ENCODE measurements at regions not wholly inside any gene's neighbourhood (a gene's known extent, or its start where the extent isn't known, plus 50 kb on each side); places are given as distances from the start of the nearest gene placed in this dataset.

DNA sequence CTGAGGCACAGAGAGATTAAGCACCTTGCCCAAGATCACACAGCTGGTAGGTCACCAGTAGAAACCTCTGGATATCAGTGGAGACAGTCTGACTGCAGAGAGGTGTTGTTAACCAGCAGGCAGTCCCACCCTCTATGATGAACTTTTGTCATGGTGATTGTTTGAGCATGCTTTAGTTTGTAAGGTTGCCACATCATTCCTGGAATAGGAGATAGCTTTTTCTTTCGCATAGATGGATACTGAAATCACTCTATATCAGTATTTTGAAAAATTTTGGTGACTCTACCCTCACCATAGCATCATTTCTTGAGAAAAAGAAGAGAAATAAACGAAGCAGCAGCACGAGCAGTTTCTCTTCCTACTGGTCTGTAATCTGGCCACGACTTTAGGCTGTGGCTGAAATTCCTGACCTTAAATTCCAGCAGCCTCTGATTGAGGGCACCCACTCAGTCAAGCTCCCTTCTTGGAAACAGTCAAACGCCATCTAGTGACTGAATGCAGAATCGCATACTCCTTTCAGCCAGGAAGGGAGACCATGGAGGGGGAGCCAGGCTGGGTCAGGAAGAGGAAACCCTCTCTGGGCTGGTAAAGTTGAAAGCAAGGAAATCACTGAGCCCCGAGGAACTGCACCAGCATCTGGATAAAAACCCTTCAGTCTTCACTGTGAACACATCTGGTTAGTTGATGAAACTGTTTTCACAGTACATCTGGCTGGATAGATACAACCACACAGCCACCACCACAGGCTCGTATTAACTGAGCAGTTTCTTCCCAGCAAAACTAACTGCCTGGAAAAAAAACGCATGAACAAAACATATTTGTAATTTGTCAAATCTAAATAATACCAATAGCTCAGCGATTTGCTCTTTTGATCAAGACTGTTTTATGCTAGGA, 108.5 kb upstream of the XYLT1 start:
- Histone ChIP-seq H3K9ac (ENCODE audit: low read depth, low read length) (no peak overlapping the region), H3K27ac (ENCODE audit: low read depth, low read length) (peak overlapping the region; percentile 49; the same call in 1 of the 2 replicates), H3K4me1 (ENCODE audit: insufficient read depth, low read length) (peaks cover 6% of the 10 kb centered on the region), H3K9me3 (ENCODE audit: insufficient read depth, low read depth, low read length) (peaks cover 8% of the 10 kb centered on the region), H3K27me3 (ENCODE audit: insufficient read depth, low read length) (no peaks in the 10 kb centered on the region), H3K4me3 (ENCODE audit: low read length) (no peak overlapping the region), H3K36me3 (ENCODE audit: insufficient read depth, low read length) (no peaks in the 10 kb centered on the region)
- 35% methylated on average over 9 of the region's 10 CpGs for WGBS

- no peak overlapping the region for H3K4me3 ChIP-seq (ENCODE audit: low read length)
- peaks cover 9% of the 10 kb centered on the region for H3K4me1 ChIP-seq (ENCODE audit: insufficient read depth, low read length)
- WGBS = 87% methylated on average over 3 of the region's 3 CpGs
- no peaks in the 10 kb centered on the region for H3K36me3 ChIP-seq (ENCODE audit: insufficient read depth, low read length)
- H3K9ac ChIP-seq (ENCODE audit: low read depth, low read length) = no peak overlapping the region
- no peaks in the 10 kb centered on the region for H3K9me3 ChIP-seq (ENCODE audit: insufficient read depth, low read depth, low read length)
- no peaks in the 10 kb centered on the region for H3K27me3 ChIP-seq (ENCODE audit: insufficient read depth, low read length)
- H3K27ac ChIP-seq (ENCODE audit: low read depth, low read length) = no peak overlapping the region
These were observed 103.5 kb upstream of the XYLT1 start for GRCh38 chr16:17574256-17574655.

GRCh38 chr16:17572145-17572544, 101.4 kb upstream of the XYLT1 start:
- Histone ChIP-seq H3K9me3 (ENCODE audit: insufficient read depth, low read depth, low read length) (no peaks in the 10 kb centered on the region), H3K4me1 (ENCODE audit: insufficient read depth, low read length) (0 out of 2 replicates have a peak, but pooled peaks cover 4% of the 10 kb centered on the region), H3K4me3 (ENCODE audit: low read length) (no peak overlapping the region), H3K27me3 (ENCODE audit: insufficient read depth, low read length) (no peaks in the 10 kb centered on the region), H3K27ac (ENCODE audit: low read depth, low read length) (no peak overlapping the region), H3K36me3 (ENCODE audit: insufficient read depth, low read length) (no peaks in the 10 kb centered on the region), H3K9ac (ENCODE audit: low read depth, low read length) (no peak overlapping the region)
- WGBS = 100% methylated on average over 1 of the region's 1 CpG

DNA sequence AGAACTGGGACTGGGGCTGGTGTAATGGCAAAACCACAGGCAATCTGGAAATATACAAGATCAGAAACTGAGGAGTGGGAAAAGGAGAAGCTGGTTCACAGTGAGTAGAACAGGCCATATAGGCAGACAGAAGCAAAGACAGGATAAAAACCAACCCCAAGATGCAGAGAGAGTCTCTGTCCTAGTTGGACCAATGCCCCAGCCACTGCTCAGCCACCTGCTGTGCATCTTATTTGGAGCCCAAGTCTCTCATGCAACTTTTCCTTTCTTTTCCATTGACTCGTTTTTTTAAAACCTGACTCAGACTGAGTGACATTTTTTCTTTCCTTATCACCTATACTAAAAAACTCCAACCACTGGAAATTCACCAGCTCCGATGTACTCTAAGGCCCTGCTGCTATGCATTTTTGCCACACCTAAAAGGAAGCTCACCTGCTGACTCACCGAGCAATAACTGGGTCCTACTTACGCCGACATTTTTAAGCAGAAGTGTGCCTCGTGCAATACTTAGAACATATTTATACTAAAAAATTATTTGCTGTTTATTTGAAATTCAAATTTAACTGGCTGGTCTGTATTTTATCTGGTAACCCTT, 100.8 kb upstream of the XYLT1 start:
- Histone ChIP-seq H3K36me3 (ENCODE audit: insufficient read depth, low read length) (no peaks in the 10 kb centered on the region), H3K4me3 (ENCODE audit: low read length) (no peak overlapping the region), H3K4me1 (ENCODE audit: insufficient read depth, low read length) (0 out of 2 replicates have a peak, but pooled peaks cover 4% of the 10 kb centered on the region), H3K9me3 (ENCODE audit: insufficient read depth, low read depth, low read length) (no peaks in the 10 kb centered on the region), H3K27ac (ENCODE audit: low read depth, low read length) (no peak overlapping the region), H3K9ac (ENCODE audit: low read depth, low read length) (no peak overlapping the region), H3K27me3 (ENCODE audit: insufficient read depth, low read length) (no peaks in the 10 kb centered on the region)
- 84% methylated on average over 5 of the region's 6 CpGs for WGBS

DNA sequence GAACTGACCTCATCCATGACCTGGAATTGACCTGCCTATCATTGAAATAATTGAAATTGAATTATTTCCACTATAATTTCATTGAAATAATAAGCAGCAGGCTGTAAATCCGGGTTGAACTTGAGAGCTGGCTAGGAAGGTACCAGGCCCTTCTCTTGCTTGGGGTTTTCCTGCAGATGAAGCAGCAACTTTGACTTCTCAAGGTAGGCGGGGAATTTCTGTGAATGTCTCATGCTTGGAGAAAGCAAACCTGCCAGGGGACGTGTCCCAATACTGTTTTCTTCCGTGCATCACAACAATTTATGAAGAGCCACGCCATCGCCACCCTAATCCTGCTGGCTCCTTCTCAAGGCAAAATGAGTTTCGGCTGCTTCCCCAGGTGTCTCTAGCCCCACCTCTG, 97.5 kb upstream of the XYLT1 start:
- H3K27me3 ChIP-seq (ENCODE audit: insufficient read depth, low read length) = no peaks in the 10 kb centered on the region
- WGBS = 95% methylated on average over 7 of the region's 7 CpGs
- H3K9ac ChIP-seq (ENCODE audit: low read depth, low read length) = no peak overlapping the region

GRCh38 chr16:17567455-17567854, 96.7 kb upstream of the XYLT1 start:
- Histone ChIP-seq H3K9ac (ENCODE audit: low read depth, low read length) (no peak overlapping the region), H3K9me3 (ENCODE audit: insufficient read depth, low read depth, low read length) (no peaks in the 10 kb centered on the region), H3K27me3 (ENCODE audit: insufficient read depth, low read length) (no peaks in the 10 kb centered on the region), H3K27ac (ENCODE audit: low read depth, low read length) (no peak overlapping the region), H3K36me3 (ENCODE audit: insufficient read depth, low read length) (no peaks in the 10 kb centered on the region), H3K4me3 (ENCODE audit: low read length) (no peak overlapping the region), H3K4me1 (ENCODE audit: insufficient read depth, low read length) (0 out of 2 replicates have a peak, but pooled peaks cover 4% of the 10 kb centered on the region)
- WGBS = 94% methylated on average over 6 of the region's 7 CpGs

More for the DNA sequence above, 97.5 kb upstream of the XYLT1 start:
- 0 out of 2 replicates have a peak, but pooled peaks cover 4% of the 10 kb centered on the region for H3K4me1 ChIP-seq (ENCODE audit: insufficient read depth, low read length)
- H3K36me3 ChIP-seq (ENCODE audit: insufficient read depth, low read length) = no peaks in the 10 kb centered on the region
- no peak overlapping the region for H3K4me3 ChIP-seq (ENCODE audit: low read length)
- H3K27ac ChIP-seq (ENCODE audit: low read depth, low read length) = no peak overlapping the region
- H3K9me3 ChIP-seq (ENCODE audit: insufficient read depth, low read depth, low read length) = no peaks in the 10 kb centered on the region

DNA sequence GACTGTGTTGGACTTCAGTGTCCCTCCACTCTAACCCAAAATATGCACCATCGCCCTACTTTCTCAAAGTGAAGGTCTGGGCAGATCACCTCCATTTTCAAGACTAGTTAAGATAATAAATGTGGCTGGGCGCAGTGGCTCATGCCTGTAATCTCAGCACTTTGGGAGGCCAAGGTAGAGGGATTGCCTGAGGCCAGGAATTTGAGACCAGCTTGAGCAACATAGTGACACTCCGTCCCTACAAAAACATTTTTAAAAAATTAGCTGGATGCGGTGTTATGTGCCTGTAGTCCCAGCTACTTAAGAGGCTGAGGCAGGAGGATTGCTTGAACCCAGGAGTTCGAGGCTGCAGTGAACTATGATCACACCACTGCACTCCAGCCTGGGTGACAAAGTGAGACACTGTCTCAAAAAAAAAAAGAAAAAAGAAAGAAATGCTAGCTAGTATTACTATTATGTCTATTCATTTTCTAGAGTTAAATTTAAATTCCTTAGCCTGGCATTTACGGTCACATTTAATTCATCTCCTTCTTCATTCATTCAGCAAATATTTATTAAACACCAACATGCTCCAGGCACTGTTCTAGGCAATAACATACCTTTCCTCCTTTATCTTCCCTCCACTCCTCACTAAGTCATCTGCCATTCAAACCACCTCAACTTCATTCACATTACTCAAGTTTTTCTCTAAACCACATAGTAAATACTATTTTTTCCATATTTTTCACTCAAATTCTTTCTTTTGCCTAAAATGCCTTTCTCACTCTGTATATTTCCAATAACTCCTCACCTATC, 96.1 kb upstream of the XYLT1 start:
- 0 out of 2 replicates have a peak, but pooled peaks cover 4% of the 10 kb centered on the region for H3K4me1 ChIP-seq (ENCODE audit: insufficient read depth, low read length)
- no peaks in the 10 kb centered on the region for H3K27me3 ChIP-seq (ENCODE audit: insufficient read depth, low read length)
- no peaks in the 10 kb centered on the region for H3K36me3 ChIP-seq (ENCODE audit: insufficient read depth, low read length)
- WGBS = 94% methylated on average over 6 of the region's 6 CpGs
- H3K9me3 ChIP-seq (ENCODE audit: insufficient read depth, low read depth, low read length) = no peaks in the 10 kb centered on the region
- H3K9ac ChIP-seq (ENCODE audit: low read depth, low read length) = no peak overlapping the region
- H3K4me3 ChIP-seq (ENCODE audit: low read length) = no peak overlapping the region
- no peak overlapping the region for H3K27ac ChIP-seq (ENCODE audit: low read depth, low read length)

- 58% methylated on average over 1 of the region's 1 CpG for WGBS
- no peaks in the 10 kb centered on the region for H3K27me3 ChIP-seq (ENCODE audit: insufficient read depth, low read length)
- H3K9ac ChIP-seq (ENCODE audit: low read depth, low read length) = no peak overlapping the region
- H3K4me3 ChIP-seq (ENCODE audit: low read length) = no peak overlapping the region
- H3K9me3 ChIP-seq (ENCODE audit: insufficient read depth, low read depth, low read length) = no peaks in the 10 kb centered on the region
- no peak overlapping the region for H3K27ac ChIP-seq (ENCODE audit: low read depth, low read length)
- no peaks in the 10 kb centered on the region for H3K4me1 ChIP-seq (ENCODE audit: insufficient read depth, low read length)
- H3K36me3 ChIP-seq (ENCODE audit: insufficient read depth, low read length) = no peaks in the 10 kb centered on the region
These were observed 95.3 kb upstream of the XYLT1 start for GRCh38 chr16:17566075-17566474.

DNA sequence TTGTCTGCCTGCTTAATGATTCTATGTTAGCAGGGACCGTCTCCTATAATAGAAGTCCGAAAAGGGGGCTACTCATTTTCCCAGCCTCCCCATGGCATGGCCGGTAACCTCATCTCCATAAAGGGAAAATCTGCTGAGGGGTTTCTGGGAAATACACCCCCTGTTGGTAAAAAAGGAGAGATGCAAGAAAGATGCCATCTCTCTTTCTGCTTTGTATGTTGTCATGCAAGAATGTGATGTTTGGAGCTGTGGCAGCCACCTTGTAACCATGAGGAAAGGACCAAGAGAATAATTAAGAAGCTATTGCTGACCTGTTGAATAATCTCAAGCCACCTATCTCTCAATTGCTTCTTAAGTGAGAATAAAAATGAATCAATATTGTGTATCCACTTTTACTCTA, 94.8 kb upstream of the XYLT1 start:
- Histone ChIP-seq H3K27ac (ENCODE audit: low read depth, low read length) (no peak overlapping the region), H3K4me1 (ENCODE audit: insufficient read depth, low read length) (no peaks in the 10 kb centered on the region), H3K4me3 (ENCODE audit: low read length) (no peak overlapping the region), H3K27me3 (ENCODE audit: insufficient read depth, low read length) (no peaks in the 10 kb centered on the region), H3K36me3 (ENCODE audit: insufficient read depth, low read length) (no peaks in the 10 kb centered on the region), H3K9me3 (ENCODE audit: insufficient read depth, low read depth, low read length) (no peaks in the 10 kb centered on the region), H3K9ac (ENCODE audit: low read depth, low read length) (no peak overlapping the region)
- WGBS = 93% methylated on average over 3 of the region's 3 CpGs

DNA sequence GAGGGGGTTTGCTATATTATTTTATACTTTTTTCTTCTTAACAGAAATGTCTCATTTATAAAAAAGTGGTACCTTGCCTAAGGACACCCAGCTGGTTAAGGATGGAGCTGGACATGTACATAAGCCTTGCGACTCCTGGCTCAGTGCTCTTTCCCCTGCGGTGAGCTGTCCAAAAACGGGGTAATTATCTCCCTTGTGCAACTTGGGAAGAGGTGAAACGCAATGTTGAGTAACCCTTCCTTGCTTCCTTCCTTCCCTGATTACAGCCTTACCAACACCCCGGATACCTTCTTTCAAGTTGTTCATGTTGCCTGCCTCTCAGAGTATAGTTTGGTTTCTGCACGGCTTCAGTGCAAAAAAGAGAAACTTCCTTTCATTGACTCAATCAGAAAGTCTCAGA, 94.1 kb upstream of the XYLT1 start:
- no peaks in the 10 kb centered on the region for H3K36me3 ChIP-seq (ENCODE audit: insufficient read depth, low read length)
- no peak overlapping the region for H3K4me3 ChIP-seq (ENCODE audit: low read length)
- no peaks in the 10 kb centered on the region for H3K9me3 ChIP-seq (ENCODE audit: insufficient read depth, low read depth, low read length)
- no peak overlapping the region for H3K9ac ChIP-seq (ENCODE audit: low read depth, low read length)
- 88% methylated on average over 6 of the region's 6 CpGs for WGBS
- no peaks in the 10 kb centered on the region for H3K27me3 ChIP-seq (ENCODE audit: insufficient read depth, low read length)
- no peaks in the 10 kb centered on the region for H3K4me1 ChIP-seq (ENCODE audit: insufficient read depth, low read length)
- no peak overlapping the region for H3K27ac ChIP-seq (ENCODE audit: low read depth, low read length)
